ENCODE measurements at regions not wholly inside any gene's neighbourhood (a gene's known extent, or its start where the extent isn't known, plus 50 kb on each side); places are given as distances from the start of the nearest gene placed in this dataset.

GRCh38 chr1:81119319-81119718 is 681.4 kb upstream of the ADGRL2 start:
- TF ChIP-seq, protein P1, sequence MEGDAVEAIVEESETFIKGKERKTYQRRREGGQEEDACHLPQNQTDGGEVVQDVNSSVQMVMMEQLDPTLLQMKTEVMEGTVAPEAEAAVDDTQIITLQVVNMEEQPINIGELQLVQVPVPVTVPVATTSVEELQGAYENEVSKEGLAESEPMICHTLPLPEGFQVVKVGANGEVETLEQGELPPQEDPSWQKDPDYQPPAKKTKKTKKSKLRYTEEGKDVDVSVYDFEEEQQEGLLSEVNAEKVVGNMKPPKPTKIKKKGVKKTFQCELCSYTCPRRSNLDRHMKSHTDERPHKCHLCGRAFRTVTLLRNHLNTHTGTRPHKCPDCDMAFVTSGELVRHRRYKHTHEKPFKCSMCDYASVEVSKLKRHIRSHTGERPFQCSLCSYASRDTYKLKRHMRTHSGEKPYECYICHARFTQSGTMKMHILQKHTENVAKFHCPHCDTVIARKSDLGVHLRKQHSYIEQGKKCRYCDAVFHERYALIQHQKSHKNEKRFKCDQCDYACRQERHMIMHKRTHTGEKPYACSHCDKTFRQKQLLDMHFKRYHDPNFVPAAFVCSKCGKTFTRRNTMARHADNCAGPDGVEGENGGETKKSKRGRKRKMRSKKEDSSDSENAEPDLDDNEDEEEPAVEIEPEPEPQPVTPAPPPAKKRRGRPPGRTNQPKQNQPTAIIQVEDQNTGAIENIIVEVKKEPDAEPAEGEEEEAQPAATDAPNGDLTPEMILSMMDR (IDR thresholded peaks at IDR 0.05; ENCODE audit: poor library complexity, severe bottlenecking), result no peak
- TF ChIP-seq EP300 (conservative IDR thresholded peaks at IDR 0.05; ENCODE audit: poor library complexity, severe bottlenecking), result no peak
- no peak for TF ChIP-seq EZH2 (IDR thresholded peaks at IDR 0.05; ENCODE audit: borderline replicate concordance, insufficient read depth, low read length, poor library complexity, severe bottlenecking)

Data from neural cell (in vitro differentiated cells).